Esophagus mucosa (tissue), 1 donor: ENCODE measurements at regions not wholly inside any gene's neighbourhood (a gene's known extent, or its start where the extent isn't known, plus 50 kb on each side); places are given as distances from the start of the nearest gene placed in this dataset.
"Not testable (repeated sequence)": the region's sequence is repeated elsewhere in the genome, so short reads cannot be mapped to it uniquely, and the experiment has no call there.

ENCODE experiments used
- ATAC-seq: fragments of 200-7000 bp; cut with Tn5 transposase; one replicate; pipeline ENCODE4 v1.9.1; 2020
- donor health status: DM: yes; HTN: yes; CAD: no.

DNA sequence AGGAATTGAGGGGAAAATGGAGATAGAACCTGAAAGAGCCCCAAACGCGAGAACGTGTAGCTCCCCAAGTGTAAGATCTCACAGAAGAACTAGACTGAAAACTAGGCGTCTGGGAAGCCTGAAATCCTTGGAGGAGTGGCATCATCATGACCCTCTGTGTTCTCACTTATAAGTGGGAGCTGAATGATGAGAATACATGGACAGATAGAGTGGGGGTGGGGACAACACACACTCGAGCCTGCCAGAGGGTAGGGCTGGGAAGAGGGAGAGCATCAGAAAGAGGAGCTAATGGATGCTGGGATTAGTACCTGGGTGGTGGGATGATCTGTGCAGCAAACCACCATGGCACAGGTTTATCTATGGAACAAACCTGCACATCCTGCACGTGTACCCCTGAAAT is 258.7 kb upstream of the NOTCH2NLA start:
- not testable (repeated sequence) for ATAC-seq

GRCh38 chr1:146487155-146487554 is 258.3 kb upstream of the NOTCH2NLA start:
- ATAC-seq, result not testable (repeated sequence)

GRCh38 chr1:146486300-146487014 is 257.6 kb upstream of the NOTCH2NLA start:
- ATAC-seq, result peak; percentile 43

DNA sequence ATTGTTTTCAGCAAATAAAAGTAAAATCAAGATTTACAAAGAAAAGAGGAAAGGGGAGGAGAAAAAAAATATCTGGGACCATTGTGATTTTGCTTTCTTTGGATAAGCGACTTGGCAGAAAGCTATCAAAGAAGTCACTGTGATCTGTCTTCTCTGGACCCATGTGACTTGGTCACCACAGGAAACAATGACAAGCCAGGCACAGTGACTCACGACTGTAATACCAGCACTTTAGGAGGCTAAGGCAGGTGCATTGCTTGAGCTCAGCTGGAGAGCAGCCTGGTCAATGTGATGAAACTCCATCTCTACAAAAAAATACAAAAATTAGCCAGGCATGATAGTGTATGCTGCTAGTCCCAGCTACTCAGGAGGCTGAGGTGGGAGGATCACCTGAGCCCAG is 255.4 kb upstream of the NOTCH2NLA start:
- peak; percentile 78 for ATAC-seq

DNA sequence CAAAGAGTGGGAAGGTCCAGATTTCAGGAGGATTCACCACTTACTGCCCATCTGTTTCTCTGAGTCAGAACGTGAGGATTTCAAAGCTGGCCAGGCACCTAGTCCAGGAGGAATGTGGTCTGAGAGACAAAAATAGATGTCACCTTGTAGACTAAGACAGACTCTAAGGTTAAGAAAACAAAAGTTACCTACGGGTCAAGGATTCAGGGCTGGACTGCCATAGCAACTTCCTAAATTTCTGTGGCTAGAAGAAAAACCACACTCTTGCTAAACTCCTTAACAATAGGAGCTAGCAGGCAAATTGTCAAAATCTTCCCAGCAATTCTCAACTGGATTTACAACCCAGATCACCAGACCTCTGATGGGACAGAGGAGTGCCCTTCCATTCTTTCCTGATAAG is 250.4 kb upstream of the NOTCH2NLA start:
- ATAC-seq, result not testable (repeated sequence)

DNA sequence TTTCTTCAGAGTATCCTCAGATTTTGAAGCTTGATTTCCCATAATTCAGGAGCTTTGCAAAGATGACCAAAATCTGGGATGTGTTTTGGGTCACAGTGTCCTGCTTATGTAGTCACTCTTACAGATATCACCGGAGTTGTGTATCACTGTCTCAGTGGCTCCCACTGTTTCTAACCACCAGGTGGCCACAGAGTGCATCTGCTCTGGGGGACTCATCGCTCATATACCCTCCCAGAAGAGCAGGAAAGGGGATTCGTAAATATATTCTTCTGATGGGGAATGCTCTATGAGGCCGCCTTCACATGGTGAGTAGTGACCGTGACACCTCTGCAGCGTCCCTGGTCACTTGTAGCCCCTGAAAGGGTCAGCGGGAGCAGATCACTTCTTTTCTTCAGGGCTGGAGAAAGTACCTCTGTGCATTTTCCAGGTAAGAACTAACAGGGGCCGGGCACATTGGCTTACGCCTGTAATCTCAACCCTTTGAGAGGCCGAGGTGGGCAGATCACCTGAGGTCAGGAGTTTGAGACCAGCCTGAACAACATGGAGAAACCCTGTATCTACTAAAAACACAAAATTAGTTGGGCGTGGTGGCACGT is 249.4 kb upstream of the NOTCH2NLA start:
- ATAC-seq, result peak; percentile 10

DNA sequence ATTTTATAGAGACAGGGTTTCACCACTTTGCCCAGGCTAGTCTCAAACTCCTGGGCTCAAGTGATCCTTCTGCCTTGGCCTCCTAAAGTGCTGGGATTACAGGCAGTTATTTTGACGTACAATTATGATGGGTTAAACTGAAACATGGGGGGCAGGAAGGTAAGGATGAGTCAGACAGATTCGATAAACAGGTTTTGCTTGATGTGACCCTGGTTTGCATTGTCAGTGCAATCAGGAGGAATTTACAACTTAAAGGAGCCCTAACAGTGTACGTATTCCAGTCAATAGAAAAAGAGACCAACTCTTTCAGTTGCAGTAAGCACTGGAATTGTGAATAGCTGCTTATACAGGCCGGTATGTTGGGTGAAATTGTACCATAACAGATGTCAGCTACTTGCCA is 246.3 kb upstream of the NOTCH2NLA start:
- ATAC-seq, result peak; percentile 13

GRCh38 chr1:146474216-146474615 is 245.4 kb upstream of the NOTCH2NLA start:
- not testable (repeated sequence) for ATAC-seq

DNA sequence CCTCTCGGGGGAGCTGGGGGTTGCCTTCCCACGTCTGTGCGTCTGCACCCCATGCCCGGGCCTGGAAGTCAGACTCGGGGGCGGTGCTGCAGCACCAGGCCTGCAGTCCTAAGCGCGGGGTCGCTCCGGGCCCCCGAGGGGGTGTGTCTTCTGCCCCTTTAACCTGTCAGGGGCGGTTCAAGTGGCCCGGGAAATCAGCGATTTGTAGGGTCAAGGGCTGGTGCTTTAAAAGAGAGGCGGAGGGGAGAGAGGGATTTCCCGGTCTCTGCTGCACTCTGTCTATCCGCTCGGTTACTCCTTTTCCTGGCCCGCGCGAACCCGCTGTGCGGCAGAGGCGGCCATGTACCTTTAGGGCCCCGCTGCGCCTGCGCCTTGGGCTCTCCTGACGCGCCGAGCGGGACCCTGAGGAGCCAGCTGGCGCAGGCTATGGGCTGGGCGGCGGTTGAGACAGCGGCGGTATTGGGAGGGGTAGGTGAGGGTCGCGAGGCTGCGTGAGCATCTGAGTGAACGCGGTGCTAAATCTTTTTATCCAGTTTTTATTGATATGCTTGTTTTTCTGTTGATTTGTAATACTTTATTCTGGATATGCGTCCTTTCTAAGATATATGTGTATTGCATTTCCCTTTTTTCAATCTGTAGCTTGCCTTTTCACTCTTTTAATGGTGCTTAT is 243.5 kb upstream of the NOTCH2NLA start:
- ATAC-seq, result peak; percentile 67

DNA sequence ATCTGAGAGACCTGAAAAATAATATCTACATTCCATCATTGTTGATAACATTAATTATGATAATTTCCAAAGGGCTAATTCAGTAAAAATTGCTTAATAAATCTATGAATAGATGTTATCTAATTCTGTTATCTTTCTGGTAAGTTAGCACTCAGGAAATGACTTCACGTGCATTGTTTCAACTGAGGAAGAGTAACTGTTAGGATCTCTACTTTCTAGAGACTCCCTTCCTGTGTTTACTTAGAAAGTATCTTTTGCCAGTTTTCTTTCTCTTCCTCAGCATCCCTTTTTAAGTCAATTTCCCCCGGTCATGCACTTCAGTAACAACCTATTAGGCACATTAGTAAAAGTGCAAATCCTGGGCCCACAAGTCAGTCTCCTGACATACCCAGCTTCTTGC is 231.1 kb upstream of the NOTCH2NLA start:
- not testable (repeated sequence) for ATAC-seq

- not testable (repeated sequence) for ATAC-seq
Observed at GRCh38 chr1:146459308-146459707, 230.5 kb upstream of the NOTCH2NLA start.

- ATAC-seq, result not testable (repeated sequence)
Observed at GRCh38 chr1:146448877-146449246, 220.0 kb upstream of the NOTCH2NLA start.

DNA sequence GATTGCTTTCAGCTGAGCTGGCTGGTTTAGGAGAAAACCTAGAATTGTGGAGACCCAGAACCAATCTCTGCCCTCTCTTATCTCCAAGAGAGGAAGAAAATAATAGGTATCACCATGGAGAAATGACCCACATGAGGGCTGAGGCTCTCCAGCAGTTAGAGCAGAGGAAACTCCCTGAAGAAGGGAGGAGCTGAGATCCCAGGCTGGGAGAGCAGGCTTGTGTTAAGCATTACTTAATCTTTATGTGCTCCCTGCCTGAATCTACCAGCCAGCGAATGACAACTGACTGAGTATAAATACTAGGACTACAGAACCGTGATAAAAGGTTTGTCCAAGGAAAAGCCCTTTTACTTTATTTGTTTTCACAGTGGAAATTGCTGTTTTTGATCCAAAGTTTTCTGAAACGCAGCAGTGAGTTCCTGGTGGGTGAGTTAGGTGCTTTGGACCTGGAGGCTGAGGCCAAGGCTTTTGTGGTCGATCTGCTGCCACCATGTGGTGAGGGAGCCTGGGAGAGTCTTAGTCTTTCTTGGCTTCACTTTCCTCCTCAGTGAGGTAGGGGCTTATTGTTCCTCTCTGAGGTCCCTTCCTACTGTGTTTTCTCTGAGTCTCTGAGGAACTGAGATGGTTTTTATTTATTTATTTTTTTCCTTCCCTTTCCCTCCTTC is 219.5 kb upstream of the NOTCH2NLA start:
- ATAC-seq, result not testable (repeated sequence)

GRCh38 chr1:146443871-146444222 is 215.0 kb upstream of the NOTCH2NLA start:
- ATAC-seq, result not testable (repeated sequence)

- ATAC-seq, result not testable (repeated sequence)
Observed at GRCh38 chr1:146443088-146443870, 214.5 kb upstream of the NOTCH2NLA start.

DNA sequence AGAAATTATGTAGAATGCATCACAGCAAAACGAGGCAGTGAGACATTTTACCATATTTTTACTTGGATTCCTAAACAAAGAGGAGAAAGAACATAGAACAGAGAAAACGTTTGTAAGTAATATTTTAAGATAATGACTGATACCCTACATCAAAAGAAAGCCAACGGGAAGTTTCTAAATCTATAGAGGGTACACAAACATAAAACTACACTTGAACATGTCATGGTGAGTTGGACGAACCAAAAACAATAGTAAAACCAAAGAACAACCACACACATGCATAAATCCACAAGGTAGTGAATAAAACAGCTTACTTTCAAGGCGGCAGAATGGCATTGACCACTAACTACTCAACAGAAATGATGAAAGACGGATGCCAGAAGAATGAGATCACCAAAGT is 209.7 kb upstream of the NOTCH2NLA start:
- not testable (repeated sequence) for ATAC-seq

- not testable (repeated sequence) for ATAC-seq
Observed at GRCh38 chr1:146416642-146417041, 187.8 kb upstream of the NOTCH2NLA start.

GRCh38 chr1:146415017-146415416 is 186.2 kb upstream of the NOTCH2NLA start:
- not testable (repeated sequence) for ATAC-seq

GRCh38 chr1:146413911-146414310 is 185.1 kb upstream of the NOTCH2NLA start:
- not testable (repeated sequence) for ATAC-seq

- ATAC-seq, result not testable (repeated sequence)
Observed at GRCh38 chr1:146411923-146412322, 183.1 kb upstream of the NOTCH2NLA start.

- ATAC-seq, result peak; percentile 99
Observed at GRCh38 chr1:146409817-146410441, 181.1 kb upstream of the NOTCH2NLA start.
